ENCODE measurements at regions not wholly inside any gene's neighbourhood (a gene's known extent, or its start where the extent isn't known, plus 50 kb on each side); places are given as distances from the start of the nearest gene placed in this dataset.
"Not testable (repeated sequence)": the region's sequence is repeated elsewhere in the genome, so short reads cannot be mapped to it uniquely, and the experiment has no call there.

DNA sequence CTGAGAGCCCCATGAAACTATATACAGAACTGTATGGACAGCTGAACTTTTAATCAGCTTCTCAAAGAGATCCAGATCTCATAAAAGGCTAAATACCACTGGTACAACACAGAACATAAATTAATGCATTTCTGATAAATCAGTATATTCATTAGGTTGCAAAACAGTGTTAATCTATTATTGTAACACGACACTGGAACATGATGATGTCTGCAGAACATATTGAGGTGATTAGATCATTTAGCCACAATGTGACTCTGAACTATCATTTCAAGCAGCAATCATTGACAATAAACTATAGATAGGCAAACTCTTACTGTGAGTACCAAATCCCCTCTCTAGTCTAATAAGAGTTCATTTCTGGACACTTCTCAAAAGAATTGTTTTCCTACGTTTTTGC, 50.3 kb downstream of the GASK1B start:
- DNase-seq, result no peak

DNA sequence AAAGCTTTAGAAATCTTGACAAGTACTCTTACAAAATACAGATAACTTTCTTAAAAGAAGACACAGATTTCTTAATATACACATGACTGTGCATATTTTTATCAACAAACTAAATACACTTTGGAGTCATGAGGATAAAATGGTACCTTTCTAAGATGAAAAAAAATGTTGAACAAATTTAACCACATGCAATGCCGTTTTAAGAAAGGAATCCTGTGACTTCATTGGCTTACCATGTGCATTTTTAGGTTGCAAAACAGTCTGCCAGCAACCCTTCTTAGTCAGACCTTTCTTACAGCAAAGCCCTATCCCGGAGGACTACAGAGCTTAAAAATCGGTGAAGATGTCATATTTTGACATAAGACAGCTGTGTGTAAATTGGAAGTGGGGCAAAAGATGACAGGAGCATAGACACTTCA, 51.7 kb downstream of the GASK1B start:
- DNase-seq, result no peak

DNA sequence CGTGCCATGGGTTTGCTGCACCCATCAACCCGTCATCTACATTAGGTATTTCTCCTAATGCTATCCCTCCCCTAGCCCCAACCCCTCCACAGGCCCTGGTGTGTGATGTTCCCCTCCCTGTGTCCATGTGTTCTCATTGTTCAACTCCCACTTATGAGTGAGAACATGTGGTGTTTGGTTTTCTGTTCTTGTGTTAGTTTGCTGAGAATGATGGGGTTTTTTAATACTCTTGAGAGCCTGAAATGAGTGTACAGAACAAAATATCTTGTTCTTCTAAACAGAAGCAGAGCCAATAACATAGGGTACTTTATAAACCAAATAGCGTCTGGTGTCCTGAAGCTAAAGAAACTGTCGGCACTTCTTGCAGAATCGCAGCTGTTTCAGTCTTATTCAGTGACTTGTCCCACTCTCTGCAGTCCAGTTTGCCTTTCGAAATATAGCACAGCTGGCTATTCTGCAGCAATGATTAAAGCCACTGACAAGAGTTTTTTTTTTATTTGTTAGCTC, 52.1 kb downstream of the GASK1B start:
- not testable (repeated sequence) for DNase-seq

DNA sequence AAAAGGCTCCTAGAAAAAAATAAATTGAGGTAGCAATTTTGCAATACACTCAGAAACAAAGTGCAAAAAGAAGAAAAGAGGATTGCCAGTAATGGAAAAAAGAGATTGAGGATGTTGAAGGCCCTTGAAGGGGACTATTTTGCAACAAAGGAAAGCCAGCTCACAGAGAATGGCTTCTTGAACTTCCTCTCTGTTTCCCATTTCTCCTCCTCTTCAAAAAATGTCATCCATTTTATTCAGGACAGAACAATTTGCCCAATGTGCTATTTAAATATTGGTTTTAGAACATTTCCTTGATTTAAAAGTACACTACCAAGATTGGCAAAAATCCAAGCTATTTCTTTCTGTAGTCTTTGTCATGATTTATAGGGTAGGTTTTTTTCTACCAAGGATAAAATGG, 60.2 kb downstream of the GASK1B start:
- no peak for DNase-seq

DNA sequence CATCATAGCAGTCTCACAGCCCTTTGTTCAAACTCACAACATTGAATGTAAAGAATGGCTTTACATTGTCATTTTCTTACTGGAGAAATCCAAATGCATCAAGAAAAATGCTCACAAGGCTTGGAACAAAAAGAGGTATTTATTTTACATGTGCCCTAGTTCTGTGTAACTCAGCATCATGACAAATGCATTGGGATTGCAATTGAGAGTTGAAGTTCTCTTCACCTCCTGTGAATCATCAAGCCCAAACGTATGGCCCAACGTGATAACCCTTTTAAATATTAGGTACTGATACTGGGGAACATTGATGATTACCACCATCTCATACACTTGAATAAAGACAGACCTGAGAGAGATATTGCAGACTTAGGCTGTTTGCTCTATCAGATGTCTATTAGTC, 61.6 kb downstream of the GASK1B start:
- DNase-seq, result no peak

DNA sequence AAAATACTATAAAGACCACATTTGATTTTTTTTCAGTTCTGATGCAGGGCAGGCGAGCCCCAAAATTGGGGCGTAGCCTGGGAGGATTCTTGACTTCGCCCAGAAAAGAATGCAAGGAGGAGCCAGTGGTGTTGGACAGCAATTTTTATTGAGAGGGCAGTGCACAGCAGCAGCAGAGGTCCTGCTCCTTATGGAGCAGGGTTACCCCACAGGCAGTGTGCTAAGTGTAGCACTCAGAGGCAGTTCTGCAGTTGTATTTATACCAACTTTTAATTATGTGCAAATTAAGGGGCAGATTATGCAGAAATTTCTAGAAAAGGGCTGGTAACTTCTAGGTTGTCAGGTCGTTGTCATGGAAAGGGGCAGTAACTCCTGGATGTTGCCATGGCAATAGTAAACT, 69.9 kb downstream of the GASK1B start:
- DNase-seq, result no peak

DNA sequence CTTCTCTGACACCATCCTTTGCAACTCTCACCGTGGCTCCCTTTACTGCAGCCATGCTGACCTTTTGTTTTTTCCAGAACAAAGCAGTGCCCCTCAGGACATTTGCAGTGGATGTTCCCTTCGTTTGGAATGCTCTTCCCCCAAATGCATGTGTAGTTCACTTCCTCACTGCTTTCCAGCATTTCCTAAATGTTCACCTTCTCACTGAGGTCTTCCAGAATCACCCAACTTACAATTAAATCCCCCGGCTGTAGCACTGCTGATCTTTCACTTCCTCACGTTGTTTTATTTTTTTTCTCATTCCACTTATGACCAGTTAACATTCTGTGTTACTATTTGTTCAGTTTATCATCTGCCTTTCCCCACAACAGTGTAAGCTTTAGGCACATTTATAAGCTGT, 73.1 kb downstream of the GASK1B start:
- no peak for DNase-seq

DNA sequence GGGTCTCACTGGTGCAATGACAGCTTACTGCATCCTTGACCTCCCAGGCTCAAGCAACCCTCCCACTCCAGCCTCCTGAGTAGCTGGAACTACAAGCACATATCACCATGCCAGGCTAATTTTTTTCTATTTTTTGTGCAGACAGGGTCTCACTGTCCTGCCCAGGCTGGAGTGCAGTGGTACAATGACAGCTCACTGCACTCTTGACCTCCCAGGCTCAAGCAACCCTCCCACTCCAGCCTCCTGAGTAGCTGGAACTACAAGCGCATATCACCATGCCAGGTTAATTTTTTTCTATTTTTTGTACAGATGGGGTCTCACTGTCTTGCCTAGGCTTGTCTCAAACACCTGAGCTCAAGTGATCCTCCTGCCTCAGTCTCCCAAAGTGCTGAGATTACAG, 74.0 kb downstream of the GASK1B start:
- no peak for DNase-seq

DNA sequence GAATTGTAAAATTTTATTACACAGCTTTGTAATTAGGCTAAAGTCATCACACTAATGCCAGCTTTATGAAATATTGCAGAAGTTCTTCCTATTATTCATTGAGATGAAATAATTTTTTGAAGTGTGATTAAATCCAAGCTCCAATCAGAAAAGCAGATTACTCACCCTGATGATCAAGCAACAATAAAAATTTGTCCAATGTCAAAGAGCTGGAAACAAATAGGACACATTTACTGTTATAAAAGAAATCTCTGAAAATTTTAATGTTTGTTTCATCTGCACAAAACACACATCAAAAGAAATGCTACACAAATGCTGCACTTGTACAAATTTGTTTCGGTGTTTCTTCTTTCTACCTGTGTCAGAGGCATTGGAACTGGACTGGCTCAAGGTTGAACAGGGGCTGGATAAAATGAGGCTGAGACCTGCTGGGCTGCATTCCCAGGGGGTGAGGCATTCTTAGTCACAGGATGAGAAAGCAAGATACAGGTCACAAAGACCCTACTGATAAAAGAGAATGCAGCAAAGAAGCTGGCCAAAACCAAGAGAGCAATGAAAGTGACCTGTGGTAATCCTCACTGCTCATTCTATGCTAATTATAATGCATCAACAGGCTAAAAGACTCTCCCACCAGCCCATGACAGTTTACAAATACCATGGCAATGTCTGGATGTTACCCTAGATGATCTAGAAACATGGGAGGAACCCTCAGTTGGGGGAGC, 78.3 kb downstream of the GASK1B start:
- DNase-seq, result no peak

DNA sequence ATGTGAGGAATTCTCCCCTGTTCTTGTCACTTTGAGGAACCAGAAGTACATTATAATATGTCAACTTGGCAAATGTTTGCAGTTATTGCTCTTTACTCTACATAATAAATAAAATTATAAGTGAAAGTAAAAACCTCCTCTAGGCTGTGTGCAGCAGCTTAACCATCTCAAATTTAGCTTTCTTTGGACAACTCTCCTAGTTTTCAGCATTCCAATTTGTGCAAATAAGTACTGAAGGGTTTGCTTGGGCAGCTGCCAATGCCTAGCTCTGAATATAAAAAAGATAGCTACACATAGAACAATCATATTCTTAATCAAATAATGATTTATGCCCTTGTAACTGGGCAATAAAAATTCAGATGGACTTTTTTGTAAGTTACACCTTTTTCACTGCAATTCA, 82.5 kb downstream of the GASK1B start:
- no peak for DNase-seq

DNA sequence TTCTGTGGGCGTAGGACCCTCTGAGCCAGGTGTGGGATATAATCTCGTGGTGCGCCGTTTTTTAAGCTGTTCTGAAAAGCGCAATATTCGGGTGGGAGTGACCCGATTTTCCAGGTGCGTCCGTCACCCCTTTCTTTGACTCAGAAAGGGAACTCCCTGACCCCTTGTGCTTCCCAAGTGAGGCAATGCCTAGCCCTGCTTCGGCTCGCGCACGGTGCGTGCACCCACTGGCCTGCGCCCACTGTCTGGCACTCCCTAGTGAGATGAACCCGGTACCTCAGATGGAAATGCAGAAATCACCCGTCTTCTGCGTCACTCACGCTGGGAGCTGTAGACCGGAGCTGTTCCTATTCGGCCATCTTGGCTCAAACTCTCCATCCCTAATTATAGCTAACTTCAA, 82.9 kb downstream of the GASK1B start:
- not testable (repeated sequence) for DNase-seq

DNA sequence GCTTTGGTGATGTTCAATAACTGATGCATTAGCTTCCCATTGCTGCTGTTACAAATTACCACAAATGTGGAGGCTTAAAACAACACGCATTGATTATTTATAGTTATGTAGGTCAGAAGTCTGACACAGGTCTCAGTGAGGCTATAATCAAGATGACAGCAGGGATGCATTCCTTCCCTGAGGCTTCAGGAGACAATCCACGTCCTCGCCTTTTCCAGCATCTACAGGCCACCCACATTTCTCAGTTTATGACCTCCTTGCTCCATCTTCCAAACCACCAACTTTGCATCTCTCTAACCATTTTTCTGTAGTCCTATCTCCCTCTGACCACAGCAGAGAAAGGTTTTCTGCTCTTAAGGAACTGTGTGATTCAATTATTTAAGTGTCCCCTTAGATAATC, 92.5 kb downstream of the GASK1B start:
- DNase-seq, result no peak

DNA sequence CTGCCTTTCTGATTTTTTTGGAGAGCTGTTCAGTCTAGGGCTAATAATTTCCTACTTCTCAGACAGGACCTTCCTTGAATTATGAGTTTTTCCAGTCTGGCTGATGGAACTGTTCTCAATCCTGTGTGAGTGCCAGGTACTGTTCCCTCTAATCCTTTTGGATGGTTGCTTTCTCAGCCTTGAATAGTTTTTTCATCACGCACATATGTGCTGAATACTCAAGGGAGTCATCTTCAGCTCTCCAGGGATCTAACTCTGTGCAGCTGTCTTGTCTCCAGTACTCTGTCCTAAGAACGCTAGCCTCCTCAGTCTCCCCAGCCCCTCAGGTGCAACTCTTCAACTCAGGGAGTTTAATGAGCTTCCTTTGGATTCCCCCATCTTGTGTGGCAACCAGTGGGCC, 93.2 kb downstream of the GASK1B start:
- DNase-seq, result no peak

DNA sequence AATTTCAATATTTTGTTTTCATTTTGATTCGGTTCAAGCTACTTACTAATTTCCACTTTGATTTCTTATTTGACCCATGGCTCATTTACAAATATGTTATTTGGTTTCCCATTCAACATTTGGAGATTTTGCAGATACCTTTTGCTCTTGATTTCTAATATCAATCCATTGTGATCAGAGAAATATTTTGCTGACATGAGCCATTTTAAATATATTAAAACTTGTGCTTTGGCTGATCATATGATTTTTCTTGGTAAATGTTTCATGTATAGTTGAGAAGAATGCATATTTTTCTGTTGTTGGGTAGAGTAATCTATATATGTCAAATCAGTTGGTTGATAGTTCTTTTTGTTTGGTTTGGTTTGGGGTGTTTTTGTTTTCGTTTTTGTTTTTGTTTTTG, 95.0 kb downstream of the GASK1B start:
- DNase-seq, result no peak

DNA sequence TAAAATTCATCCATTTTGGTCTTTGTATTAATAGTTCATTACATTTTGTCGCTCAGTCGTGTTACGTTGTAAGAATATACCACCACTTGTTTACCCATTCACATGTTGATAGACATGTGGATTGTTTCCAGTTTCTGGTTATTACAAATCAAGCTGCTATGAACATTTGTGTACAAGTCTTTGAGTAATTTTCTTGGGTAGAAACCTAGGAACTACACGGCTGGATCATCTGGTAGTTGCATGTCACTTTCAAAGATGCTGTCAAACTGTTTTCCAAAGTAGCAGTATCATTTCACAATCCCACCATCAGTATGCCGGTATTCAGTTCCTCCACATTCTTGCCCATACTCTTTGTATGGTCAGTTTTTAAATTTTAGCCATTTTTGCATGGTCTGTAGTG, 98.0 kb downstream of the GASK1B start:
- no peak for DNase-seq

DNA sequence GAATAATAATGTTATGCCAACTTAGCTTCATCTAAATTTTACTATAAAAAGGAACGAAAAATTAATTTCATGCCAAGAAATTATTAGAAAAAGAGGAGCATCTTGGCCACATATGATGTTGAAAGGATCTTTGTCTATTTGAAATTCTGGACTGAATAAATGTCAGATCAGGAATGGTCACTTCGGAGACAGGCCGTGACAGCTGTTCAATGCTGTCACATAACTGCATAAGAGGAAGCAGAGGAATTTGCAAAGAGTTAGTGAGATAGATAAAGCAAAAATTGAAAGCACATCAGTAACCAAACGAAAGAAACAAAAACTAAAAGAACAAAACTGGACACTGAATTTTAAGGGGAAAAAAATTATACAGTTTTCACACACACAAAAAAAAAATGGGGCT, 100.9 kb downstream of the GASK1B start:
- no peak for DNase-seq

DNA sequence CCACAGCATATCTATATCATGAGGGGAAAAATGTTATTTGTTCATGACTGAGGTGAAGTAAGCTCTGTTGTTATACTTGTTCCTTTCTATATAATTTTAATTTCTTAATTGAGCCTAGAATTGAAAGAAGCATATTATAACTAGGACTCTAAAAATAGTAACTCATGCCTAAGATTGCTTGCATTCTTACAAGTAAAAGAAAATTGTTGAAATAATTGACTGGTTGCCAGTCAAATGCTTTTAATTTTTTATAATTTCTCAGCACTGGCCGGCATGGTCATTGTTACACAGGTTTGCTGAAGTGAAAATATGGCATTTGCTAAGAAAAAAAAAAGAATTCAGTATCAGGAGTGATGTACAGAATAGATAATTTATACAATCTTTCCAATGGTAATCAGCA, 104.8 kb downstream of the GASK1B start:
- no peak for DNase-seq

DNA sequence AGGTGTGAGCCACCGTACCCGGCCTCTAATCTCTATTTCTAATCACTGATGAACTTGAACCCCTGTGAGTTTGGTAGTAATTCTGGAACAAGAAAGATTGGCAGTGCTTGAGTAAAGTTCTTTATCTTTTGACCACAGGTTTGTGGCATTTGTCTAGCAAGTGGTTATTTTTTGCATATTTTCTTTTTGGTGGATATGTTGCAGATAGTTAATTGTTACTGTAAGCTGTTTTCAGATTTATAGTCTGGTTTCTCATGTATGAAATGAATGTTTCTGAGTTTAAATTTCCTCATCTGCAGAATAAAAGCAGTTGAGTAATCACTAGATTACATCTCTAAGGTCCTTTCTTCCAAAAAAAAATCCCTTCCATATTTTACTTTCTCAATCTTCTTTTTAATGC, 105.2 kb downstream of the GASK1B start:
- no peak for DNase-seq

DNA sequence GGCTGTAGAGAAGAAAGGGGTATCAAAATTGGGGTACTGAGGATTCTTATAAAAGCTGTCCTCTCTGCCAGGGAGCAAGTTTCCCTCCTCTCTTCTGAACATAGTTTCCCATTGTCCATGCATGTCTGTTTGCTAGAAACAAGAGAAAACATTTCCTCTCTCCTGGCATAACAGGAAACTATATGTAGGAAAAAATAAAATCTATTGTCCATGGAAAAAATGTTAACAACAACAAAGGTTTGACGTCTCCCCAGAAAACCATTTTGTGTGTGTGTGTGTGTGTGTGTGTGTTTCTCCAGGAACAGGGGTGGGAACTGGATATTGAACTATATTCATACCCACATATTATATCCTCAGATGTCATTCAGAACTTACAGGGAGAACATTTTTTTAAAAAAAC, 107.2 kb downstream of the GASK1B start:
- no peak for DNase-seq

DNA sequence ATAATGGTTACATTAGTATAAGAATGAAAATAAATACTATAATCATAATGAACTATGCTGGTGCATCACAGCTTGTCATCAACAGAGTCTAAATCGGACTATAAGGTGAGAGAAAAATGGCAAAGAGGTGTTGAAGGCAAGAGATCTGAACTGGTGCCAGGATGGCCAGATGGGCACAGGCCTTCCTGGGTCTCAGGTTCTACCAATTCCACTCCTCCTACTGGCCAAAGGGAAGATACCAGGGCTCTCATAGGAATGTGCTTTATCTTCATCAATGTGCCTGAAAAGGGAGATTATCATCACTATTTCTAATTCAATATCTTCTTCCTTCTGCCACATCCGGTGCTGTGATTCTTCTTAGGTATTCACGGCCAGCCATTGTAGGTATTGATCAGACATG, 107.6 kb downstream of the GASK1B start:
- no peak for DNase-seq

DNA sequence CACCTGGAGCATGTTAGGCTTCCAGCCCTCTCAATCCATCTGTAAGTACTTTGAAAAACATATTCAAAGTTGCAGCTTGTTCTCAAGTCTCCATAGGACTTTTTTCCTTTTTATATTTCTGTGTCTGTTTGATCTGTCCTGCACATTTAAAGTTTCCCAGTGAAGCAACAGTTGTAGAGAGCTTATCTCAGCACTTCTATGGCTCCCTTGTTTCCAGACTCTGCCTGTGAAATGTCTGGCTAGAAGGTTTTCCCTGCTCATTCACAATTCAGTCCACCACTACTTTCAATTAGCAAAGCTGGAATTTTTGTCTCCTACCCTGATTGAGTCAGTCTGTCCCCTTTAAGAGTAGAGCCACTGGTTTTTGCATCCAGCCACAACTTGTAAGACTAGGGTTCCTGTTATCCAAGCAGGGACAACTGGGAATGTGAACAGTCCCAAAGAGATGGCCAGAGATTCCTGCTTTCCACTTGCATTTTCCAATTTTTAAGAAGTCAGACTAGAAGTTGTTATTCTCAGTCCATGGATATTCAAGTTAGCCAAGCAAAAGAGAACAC, 116.1 kb downstream of the GASK1B start:
- no peak for DNase-seq

DNA sequence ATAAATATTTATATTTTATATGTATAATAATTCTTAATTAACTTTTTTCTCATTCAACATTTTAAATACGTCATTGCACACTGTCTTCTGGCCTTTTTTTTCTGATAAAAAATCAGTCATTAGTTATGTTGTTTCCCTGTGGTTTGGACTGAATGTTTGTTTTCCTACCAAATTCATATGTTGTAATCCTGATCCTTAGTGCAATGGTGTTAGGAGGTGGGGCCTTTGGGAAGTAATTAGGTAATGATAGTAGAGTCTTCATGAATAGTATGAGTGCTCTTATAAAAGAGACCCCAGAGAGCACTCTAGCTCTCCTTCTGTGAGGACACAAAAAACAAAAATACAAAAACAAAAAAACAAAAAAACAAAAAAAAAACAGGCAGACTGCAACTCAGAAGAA, 117.2 kb downstream of the GASK1B start:
- no peak for DNase-seq

DNA sequence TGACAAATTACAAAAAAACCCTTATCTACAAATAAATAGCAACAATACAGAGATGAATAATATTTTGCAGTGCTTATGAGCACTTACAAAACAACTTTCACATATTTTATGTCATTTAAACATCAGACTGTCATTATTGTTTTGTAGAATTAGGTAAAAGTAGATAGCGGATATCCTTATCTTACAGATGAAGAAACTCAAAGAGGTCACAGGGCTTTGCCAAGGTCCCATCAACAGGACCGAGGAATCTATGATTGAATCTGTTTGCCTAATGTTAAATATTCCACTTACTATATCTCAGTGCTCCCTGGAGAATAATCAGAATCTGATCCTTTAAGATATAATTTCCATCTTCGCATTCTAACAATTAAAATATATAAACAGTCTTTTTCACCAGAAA, 119.0 kb downstream of the GASK1B start:
- no peak for DNase-seq

DNA sequence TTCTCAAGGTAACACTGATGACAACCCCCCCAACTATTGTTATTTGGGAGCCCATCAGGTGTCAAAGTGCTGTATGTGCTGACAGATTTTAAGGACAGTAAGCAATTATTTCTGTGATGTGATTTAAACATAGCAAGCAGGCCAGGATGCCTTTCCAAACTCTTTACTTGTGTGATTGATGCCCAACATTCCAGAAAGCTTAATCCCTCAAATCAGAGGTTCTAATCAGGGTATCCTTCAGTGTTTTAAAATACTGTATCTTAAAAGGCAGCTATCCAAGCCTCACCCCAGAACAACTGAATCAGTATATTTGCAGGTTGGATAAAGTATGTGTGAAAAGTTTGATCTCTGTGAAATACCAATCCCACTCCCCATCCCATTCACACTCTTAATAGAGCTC, 119.7 kb downstream of the GASK1B start:
- DNase-seq, result no peak

All from activated CD4-positive, alpha-beta T cell treated with anti-CD3 and anti-CD28 coated beads, Interleukin-2, amount 50 U/mL, for 4 hours (primary cell).